ENCODE measurements at regions not wholly inside any gene's neighbourhood (a gene's known extent, or its start where the extent isn't known, plus 50 kb on each side); places are given as distances from the start of the nearest gene placed in this dataset.

GRCh38 chr1:99396389-99396788 is 132.1 kb downstream of the PLPPR4 start:
- TF ChIP-seq POLR2A (IDR thresholded peaks at IDR 0.05), result no peak
- no peak for TF ChIP-seq CTCF (IDR thresholded peaks at IDR 0.05)
- no peak for TF ChIP-seq POLR2AphosphoS5 (IDR thresholded peaks at IDR 0.05)
